ENCODE measurements at regions not wholly inside any gene's neighbourhood (a gene's known extent, or its start where the extent isn't known, plus 50 kb on each side); places are given as distances from the start of the nearest gene placed in this dataset.

- DNase-seq (ENCODE audit: low spot score): no peak
- POLR2A ChIA-PET: no interaction called here
- 40% methylated on average over 3 of the region's 3 CpGs for WGBS (ENCODE audit: low lambda C conversion rate)
- Histone ChIP-seq H3K4me2 (ENCODE audit: low read depth, low read length) (no peak overlapping the region), H3K36me3 (replicated peaks in 1 of 2; ENCODE audit: control insufficient read depth in 1 of 2, insufficient read depth in 2 of 2, low read length in 2 of 2) (no peaks in the 10 kb centered on the region), H3K4me3 (replicated peaks in 1 of 3; ENCODE audit: insufficient read depth in 1 of 3, low read depth in 2 of 3, low read length in 3 of 3) (no peak overlapping the region), H3K79me2 (ENCODE audit: insufficient read depth, low read length) (no peaks in the 10 kb centered on the region), H3K9me3 (ENCODE audit: low read length) (no peaks in the 10 kb centered on the region), H4K20me1 (ENCODE audit: insufficient read depth, low read length) (no peaks in the 10 kb centered on the region), H3K27me3 (ENCODE audit: control insufficient read depth in 1 of 2, insufficient read depth in 2 of 2, low read length in 2 of 2) (no peaks in the 10 kb centered on the region), H3K27ac (ENCODE audit: extremely low read length, insufficient read depth, low read length) (no peak overlapping the region), H2AFZ (ENCODE audit: low read length) (no peak overlapping the region), H3K9ac (ENCODE audit: insufficient read depth, low read depth, low read length) (no peak overlapping the region), H3K4me1 (ENCODE audit: insufficient read depth, low read length) (no peaks in the 10 kb centered on the region)
- no peak for FAIRE-seq
- TF ChIP-seq, protein P1, sequence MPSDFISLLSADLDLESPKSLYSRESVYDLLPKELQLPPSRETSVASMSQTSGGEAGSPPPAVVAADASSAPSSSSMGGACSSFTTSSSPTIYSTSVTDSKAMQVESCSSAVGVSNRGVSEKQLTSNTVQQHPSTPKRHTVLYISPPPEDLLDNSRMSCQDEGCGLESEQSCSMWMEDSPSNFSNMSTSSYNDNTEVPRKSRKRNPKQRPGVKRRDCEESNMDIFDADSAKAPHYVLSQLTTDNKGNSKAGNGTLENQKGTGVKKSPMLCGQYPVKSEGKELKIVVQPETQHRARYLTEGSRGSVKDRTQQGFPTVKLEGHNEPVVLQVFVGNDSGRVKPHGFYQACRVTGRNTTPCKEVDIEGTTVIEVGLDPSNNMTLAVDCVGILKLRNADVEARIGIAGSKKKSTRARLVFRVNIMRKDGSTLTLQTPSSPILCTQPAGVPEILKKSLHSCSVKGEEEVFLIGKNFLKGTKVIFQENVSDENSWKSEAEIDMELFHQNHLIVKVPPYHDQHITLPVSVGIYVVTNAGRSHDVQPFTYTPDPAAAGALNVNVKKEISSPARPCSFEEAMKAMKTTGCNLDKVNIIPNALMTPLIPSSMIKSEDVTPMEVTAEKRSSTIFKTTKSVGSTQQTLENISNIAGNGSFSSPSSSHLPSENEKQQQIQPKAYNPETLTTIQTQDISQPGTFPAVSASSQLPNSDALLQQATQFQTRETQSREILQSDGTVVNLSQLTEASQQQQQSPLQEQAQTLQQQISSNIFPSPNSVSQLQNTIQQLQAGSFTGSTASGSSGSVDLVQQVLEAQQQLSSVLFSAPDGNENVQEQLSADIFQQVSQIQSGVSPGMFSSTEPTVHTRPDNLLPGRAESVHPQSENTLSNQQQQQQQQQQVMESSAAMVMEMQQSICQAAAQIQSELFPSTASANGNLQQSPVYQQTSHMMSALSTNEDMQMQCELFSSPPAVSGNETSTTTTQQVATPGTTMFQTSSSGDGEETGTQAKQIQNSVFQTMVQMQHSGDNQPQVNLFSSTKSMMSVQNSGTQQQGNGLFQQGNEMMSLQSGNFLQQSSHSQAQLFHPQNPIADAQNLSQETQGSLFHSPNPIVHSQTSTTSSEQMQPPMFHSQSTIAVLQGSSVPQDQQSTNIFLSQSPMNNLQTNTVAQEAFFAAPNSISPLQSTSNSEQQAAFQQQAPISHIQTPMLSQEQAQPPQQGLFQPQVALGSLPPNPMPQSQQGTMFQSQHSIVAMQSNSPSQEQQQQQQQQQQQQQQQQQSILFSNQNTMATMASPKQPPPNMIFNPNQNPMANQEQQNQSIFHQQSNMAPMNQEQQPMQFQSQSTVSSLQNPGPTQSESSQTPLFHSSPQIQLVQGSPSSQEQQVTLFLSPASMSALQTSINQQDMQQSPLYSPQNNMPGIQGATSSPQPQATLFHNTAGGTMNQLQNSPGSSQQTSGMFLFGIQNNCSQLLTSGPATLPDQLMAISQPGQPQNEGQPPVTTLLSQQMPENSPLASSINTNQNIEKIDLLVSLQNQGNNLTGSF (CRISPR knock-in tag; IDR thresholded peaks at IDR 0.05): no peak
- TF ChIP-seq ZNF672 (CRISPR knock-in tag; IDR thresholded peaks at IDR 0.05) (no peak), ATM (IDR thresholded peaks at IDR 0.05; ENCODE audit: borderline replicate concordance) (no peak), ZNF83 (CRISPR knock-in tag; IDR thresholded peaks at IDR 0.05; ENCODE audit: borderline replicate concordance) (no peak), ERF (CRISPR knock-in tag; IDR thresholded peaks at IDR 0.05) (no peak)
- TF ChIP-seq, protein P2, sequence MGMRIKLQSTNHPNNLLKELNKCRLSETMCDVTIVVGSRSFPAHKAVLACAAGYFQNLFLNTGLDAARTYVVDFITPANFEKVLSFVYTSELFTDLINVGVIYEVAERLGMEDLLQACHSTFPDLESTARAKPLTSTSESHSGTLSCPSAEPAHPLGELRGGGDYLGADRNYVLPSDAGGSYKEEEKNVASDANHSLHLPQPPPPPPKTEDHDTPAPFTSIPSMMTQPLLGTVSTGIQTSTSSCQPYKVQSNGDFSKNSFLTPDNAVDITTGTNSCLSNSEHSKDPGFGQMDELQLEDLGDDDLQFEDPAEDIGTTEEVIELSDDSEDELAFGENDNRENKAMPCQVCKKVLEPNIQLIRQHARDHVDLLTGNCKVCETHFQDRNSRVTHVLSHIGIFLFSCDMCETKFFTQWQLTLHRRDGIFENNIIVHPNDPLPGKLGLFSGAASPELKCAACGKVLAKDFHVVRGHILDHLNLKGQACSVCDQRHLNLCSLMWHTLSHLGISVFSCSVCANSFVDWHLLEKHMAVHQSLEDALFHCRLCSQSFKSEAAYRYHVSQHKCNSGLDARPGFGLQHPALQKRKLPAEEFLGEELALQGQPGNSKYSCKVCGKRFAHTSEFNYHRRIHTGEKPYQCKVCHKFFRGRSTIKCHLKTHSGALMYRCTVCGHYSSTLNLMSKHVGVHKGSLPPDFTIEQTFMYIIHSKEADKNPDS (CRISPR knock-in tag; IDR thresholded peaks at IDR 0.05): no peak
- in situ Hi-C loops (cut with HindIII; ENCODE audit: extremely low pct_ligation_motif_present, low pct_unique_long_range_greater_than_20kb): no loop called here
- CTCF ChIA-PET (ENCODE audit: low intra/inter-chr PET ratio, low total read pairs): no interaction called here
- no TSS peak for BruUV-seq (replicated peaks)
- intact Hi-C loops (cut with micrococcal nuclease; ENCODE audit: unreplicated experiment): no loop called here
- ATAC-seq: no peak
Measured at GRCh38 chr5:120199559-120199958, 264.5 kb upstream of the PRR16 start.

Data from HepG2 (cell line).